ENCODE measurements at regions not wholly inside any gene's neighbourhood (a gene's known extent, or its start where the extent isn't known, plus 50 kb on each side); places are given as distances from the start of the nearest gene placed in this dataset.

- TF ChIP-seq CTCF (IDR thresholded peaks at IDR 0.05) = no peak
- TF ChIP-seq POLR2A (IDR thresholded peaks at IDR 0.05) = no peak
- H3K4me1 ChIP-seq = no peaks in the 10 kb centered on the region
- DNase-seq = no peak
- H3K36me3 ChIP-seq = no peaks in the 10 kb centered on the region
- no peak overlapping the region for H3K27ac ChIP-seq
- H3K4me3 ChIP-seq = no peak overlapping the region
- H3K9me3 ChIP-seq = no peaks in the 10 kb centered on the region
- intact Hi-C loops (cut with DNase I; ENCODE audit: low total_unique reads) = no loop called here
- H3K27me3 ChIP-seq = no peaks in the 10 kb centered on the region
Measured at GRCh38 chr1:4371849-4372248, 282.6 kb upstream of the AJAP1 start.

GRCh38 chr1:4375812-4376211 lies 278.6 kb upstream of the AJAP1 start:
- Histone ChIP-seq H3K4me3 (no peak overlapping the region), H3K4me1 (no peaks in the 10 kb centered on the region), H3K27ac (no peak overlapping the region), H3K9me3 (no peaks in the 10 kb centered on the region), H3K36me3 (no peaks in the 10 kb centered on the region), H3K27me3 (no peaks in the 10 kb centered on the region)
- TF ChIP-seq CTCF (IDR thresholded peaks at IDR 0.05) (no peak), POLR2A (IDR thresholded peaks at IDR 0.05) (no peak)
- intact Hi-C loops (cut with DNase I; ENCODE audit: low total_unique reads) = no loop called here
- no peak for DNase-seq

- no peak for DNase-seq
- no peak overlapping the region for H3K27ac ChIP-seq
- no peaks in the 10 kb centered on the region for H3K9me3 ChIP-seq
- H3K36me3 ChIP-seq = no peaks in the 10 kb centered on the region
- TF ChIP-seq CTCF (IDR thresholded peaks at IDR 0.05) (no peak), POLR2A (IDR thresholded peaks at IDR 0.05) (no peak)
- no peaks in the 10 kb centered on the region for H3K27me3 ChIP-seq
- no peaks in the 10 kb centered on the region for H3K4me1 ChIP-seq
- intact Hi-C loops (cut with DNase I; ENCODE audit: low total_unique reads) = no loop called here
- no peak overlapping the region for H3K4me3 ChIP-seq
Measured at GRCh38 chr1:4379451-4380175, 274.8 kb upstream of the AJAP1 start.

- H3K9me3 ChIP-seq = no peaks in the 10 kb centered on the region
- intact Hi-C loops (cut with DNase I; ENCODE audit: low total_unique reads) = no loop called here
- no peak for DNase-seq
- no peak overlapping the region for H3K27ac ChIP-seq
- H3K36me3 ChIP-seq = no peaks in the 10 kb centered on the region
- H3K4me3 ChIP-seq = no peak overlapping the region
- H3K27me3 ChIP-seq = no peaks in the 10 kb centered on the region
- H3K4me1 ChIP-seq = no peaks in the 10 kb centered on the region
- no peak for TF ChIP-seq POLR2A (IDR thresholded peaks at IDR 0.05)
- no peak for TF ChIP-seq CTCF (IDR thresholded peaks at IDR 0.05)
Measured at GRCh38 chr1:4380564-4381168, 273.7 kb upstream of the AJAP1 start.

- no peak for DNase-seq
- Histone ChIP-seq H3K27ac (no peak overlapping the region), H3K27me3 (no peaks in the 10 kb centered on the region), H3K4me3 (no peak overlapping the region), H3K4me1 (no peaks in the 10 kb centered on the region), H3K36me3 (no peaks in the 10 kb centered on the region), H3K9me3 (no peaks in the 10 kb centered on the region)
- intact Hi-C loops (cut with DNase I; ENCODE audit: low total_unique reads) = no loop called here
- no peak for TF ChIP-seq CTCF (IDR thresholded peaks at IDR 0.05)
- TF ChIP-seq POLR2A (IDR thresholded peaks at IDR 0.05) = no peak
Measured at GRCh38 chr1:4393191-4393590, 261.2 kb upstream of the AJAP1 start.
